GM18517 (cell line): ENCODE measurements at regions not wholly inside any gene's neighbourhood (a gene's known extent, or its start where the extent isn't known, plus 50 kb on each side); places are given as distances from the start of the nearest gene placed in this dataset.

Experiments
- ATAC-seq: cut with Tn5 transposase; IDR thresholded peaks from one replicate; pipeline ENCODE4 v1.9.1; 2021; ENCODE audit warnings: mild to moderate bottlenecking, moderate library complexity; ENCODE audit not compliant: unreplicated experiment

GRCh38 chr9:118457171-118458000 is 753.2 kb downstream of the TLR4 start:
- no peak for ATAC-seq

- no peak for ATAC-seq
These were observed 755.7 kb downstream of the TLR4 start for GRCh38 chr9:118459913-118460312.

GRCh38 chr9:118463419-118463818 is 759.2 kb downstream of the TLR4 start:
- ATAC-seq: no peak

GRCh38 chr9:118473521-118473920 is 769.3 kb downstream of the TLR4 start:
- ATAC-seq: no peak

- ATAC-seq: no peak
These were observed 774.5 kb downstream of the TLR4 start for GRCh38 chr9:118478752-118479151.

- no peak for ATAC-seq
These were observed 778.1 kb downstream of the TLR4 start for GRCh38 chr9:118482306-118482705.

GRCh38 chr9:118483677-118484076 is 779.5 kb downstream of the TLR4 start:
- ATAC-seq: no peak

GRCh38 chr9:118503236-118503635 is 799.0 kb downstream of the TLR4 start:
- no peak for ATAC-seq

GRCh38 chr9:118510711-118511110 is 806.5 kb downstream of the TLR4 start:
- ATAC-seq: no peak

- ATAC-seq: no peak
These were observed 811.7 kb downstream of the TLR4 start for GRCh38 chr9:118515947-118516346.

- ATAC-seq: no peak
These were observed 817.1 kb downstream of the TLR4 start for GRCh38 chr9:118521261-118521660.

- ATAC-seq: peak; percentile 73
These were observed 818.2 kb downstream of the TLR4 start for GRCh38 chr9:118522093-118523028.

- ATAC-seq: no peak
These were observed 823.1 kb downstream of the TLR4 start for GRCh38 chr9:118527261-118527660.

- peak; percentile 43 for ATAC-seq
These were observed 825.0 kb downstream of the TLR4 start for GRCh38 chr9:118529210-118529609.

- ATAC-seq: peak; percentile 75
These were observed 825.5 kb downstream of the TLR4 start for GRCh38 chr9:118529624-118530214.

GRCh38 chr9:118532592-118532991 is 828.4 kb downstream of the TLR4 start:
- no peak for ATAC-seq

- no peak for ATAC-seq
These were observed 828.9 kb downstream of the TLR4 start for GRCh38 chr9:118533101-118533500.

GRCh38 chr9:118533850-118534249 is 829.6 kb downstream of the TLR4 start:
- ATAC-seq: no peak

GRCh38 chr9:118536153-118536552 is 832.0 kb downstream of the TLR4 start:
- ATAC-seq: no peak

GRCh38 chr9:118538959-118539358 is 830.3 kb downstream of the BRINP1 start:
- ATAC-seq: no peak

- no peak for ATAC-seq
These were observed 815.8 kb downstream of the BRINP1 start for GRCh38 chr9:118553465-118553864.
